ENCODE measurements at regions not wholly inside any gene's neighbourhood (a gene's known extent, or its start where the extent isn't known, plus 50 kb on each side); places are given as distances from the start of the nearest gene placed in this dataset.
"Not testable (repeated sequence)": the region's sequence is repeated elsewhere in the genome, so short reads cannot be mapped to it uniquely, and the experiment has no call there.

- no peak for DNase-seq
These were observed 1720.5 kb upstream of the NUDT12 start for GRCh38 chr5:105283134-105283533.

- DNase-seq: no peak
These were observed 1711.5 kb upstream of the NUDT12 start for GRCh38 chr5:105274079-105274478.

GRCh38 chr5:105263515-105263914, 1700.9 kb upstream of the NUDT12 start:
- DNase-seq: no peak

- no peak for DNase-seq
These were observed 1697.1 kb upstream of the NUDT12 start for GRCh38 chr5:105259581-105260217.

GRCh38 chr5:105238561-105238960, 1676.0 kb upstream of the NUDT12 start:
- DNase-seq: no peak

- DNase-seq: no peak
These were observed 1668.0 kb upstream of the NUDT12 start for GRCh38 chr5:105230516-105231157.

- DNase-seq: no peak
These were observed 1655.4 kb upstream of the NUDT12 start for GRCh38 chr5:105218018-105218417.

GRCh38 chr5:105213078-105213477, 1650.5 kb upstream of the NUDT12 start:
- DNase-seq: no peak

- no peak for DNase-seq
These were observed 1644.5 kb upstream of the NUDT12 start for GRCh38 chr5:105207066-105207465.

GRCh38 chr5:105197531-105197930, 1634.9 kb upstream of the NUDT12 start:
- DNase-seq: no peak

- no peak for DNase-seq
These were observed 1633.2 kb upstream of the NUDT12 start for GRCh38 chr5:105195765-105196164.

GRCh38 chr5:105172918-105173317, 1610.3 kb upstream of the NUDT12 start:
- no peak for DNase-seq

GRCh38 chr5:105168806-105169205, 1606.2 kb upstream of the NUDT12 start:
- DNase-seq: no peak

- no peak for DNase-seq
These were observed 1604.5 kb upstream of the NUDT12 start for GRCh38 chr5:105167092-105167491.

GRCh38 chr5:105163547-105163946, 1601.0 kb upstream of the NUDT12 start:
- DNase-seq: no peak

GRCh38 chr5:105162557-105162956, 1600.0 kb upstream of the NUDT12 start:
- DNase-seq: not testable (repeated sequence)

GRCh38 chr5:105158526-105158925, 1595.9 kb upstream of the NUDT12 start:
- no peak for DNase-seq

GRCh38 chr5:105150323-105150722, 1587.7 kb upstream of the NUDT12 start:
- no peak for DNase-seq

- DNase-seq: no peak
These were observed 1584.3 kb upstream of the NUDT12 start for GRCh38 chr5:105146867-105147266.

GRCh38 chr5:105145152-105145551, 1582.6 kb upstream of the NUDT12 start:
- no peak for DNase-seq

- DNase-seq: no peak
These were observed 1571.7 kb upstream of the NUDT12 start for GRCh38 chr5:105134328-105134727.

- DNase-seq: no peak
These were observed 1570.5 kb upstream of the NUDT12 start for GRCh38 chr5:105133087-105133486.

GRCh38 chr5:105132581-105132980, 1570.0 kb upstream of the NUDT12 start:
- no peak for DNase-seq

Measured in nucleus accumbens (tissue), 56 donors.